ENCODE measurements at regions not wholly inside any gene's neighbourhood (a gene's known extent, or its start where the extent isn't known, plus 50 kb on each side); places are given as distances from the start of the nearest gene placed in this dataset.
A peak's percentile ranks its signal among the peaks of the same experiment; 100 is the strongest.
"Not testable (repeated sequence)": the region's sequence is repeated elsewhere in the genome, so short reads cannot be mapped to it uniquely, and the experiment has no call there.

DNA sequence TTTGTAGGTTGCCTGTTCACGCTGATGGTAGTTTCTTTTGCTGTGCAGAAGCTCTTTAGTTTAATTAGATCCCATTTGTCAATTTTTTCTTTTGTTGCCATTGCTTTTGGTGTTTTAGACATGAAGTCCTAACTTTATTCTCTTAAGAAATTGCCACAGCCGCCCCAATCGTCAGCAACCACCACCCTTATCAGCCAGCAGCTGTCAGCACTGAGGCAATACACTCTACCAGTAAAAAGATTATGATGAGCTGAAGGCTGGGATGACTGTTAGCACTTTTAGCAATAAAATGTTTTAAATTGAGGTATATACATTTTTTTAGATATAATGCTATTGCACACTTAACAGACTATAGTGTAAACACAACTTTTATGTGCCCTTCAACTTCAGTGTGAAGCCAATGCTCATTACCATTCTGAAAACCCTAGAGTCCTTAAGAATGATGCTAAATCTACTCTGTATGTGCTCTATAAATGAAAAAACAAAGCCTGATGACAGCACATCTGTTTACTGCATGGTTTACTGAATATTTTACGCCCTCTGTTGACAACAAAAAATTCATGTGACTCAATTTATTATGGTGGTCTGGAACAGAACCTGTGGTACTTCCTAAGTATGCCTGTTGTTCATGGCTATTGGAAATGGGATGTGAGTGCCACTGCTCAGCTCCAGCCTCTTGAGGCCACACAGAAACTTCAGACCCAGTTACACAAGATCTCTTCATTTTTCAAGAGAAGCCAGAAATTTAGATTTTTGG is 197.4 kb downstream of the DUSP6 start:
- TF ChIP-seq, protein P1, sequence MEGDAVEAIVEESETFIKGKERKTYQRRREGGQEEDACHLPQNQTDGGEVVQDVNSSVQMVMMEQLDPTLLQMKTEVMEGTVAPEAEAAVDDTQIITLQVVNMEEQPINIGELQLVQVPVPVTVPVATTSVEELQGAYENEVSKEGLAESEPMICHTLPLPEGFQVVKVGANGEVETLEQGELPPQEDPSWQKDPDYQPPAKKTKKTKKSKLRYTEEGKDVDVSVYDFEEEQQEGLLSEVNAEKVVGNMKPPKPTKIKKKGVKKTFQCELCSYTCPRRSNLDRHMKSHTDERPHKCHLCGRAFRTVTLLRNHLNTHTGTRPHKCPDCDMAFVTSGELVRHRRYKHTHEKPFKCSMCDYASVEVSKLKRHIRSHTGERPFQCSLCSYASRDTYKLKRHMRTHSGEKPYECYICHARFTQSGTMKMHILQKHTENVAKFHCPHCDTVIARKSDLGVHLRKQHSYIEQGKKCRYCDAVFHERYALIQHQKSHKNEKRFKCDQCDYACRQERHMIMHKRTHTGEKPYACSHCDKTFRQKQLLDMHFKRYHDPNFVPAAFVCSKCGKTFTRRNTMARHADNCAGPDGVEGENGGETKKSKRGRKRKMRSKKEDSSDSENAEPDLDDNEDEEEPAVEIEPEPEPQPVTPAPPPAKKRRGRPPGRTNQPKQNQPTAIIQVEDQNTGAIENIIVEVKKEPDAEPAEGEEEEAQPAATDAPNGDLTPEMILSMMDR (IDR thresholded peaks at IDR 0.05; ENCODE audit: insufficient read depth, low read length, severe bottlenecking) = no peak
- no peaks in the 10 kb centered on the region for H3K27me3 ChIP-seq (ENCODE audit: control insufficient read depth, insufficient read depth, low read length)
- no peak for DNase-seq (ENCODE audit: low read depth)
- FAIRE-seq = no peak
- H3K4me3 ChIP-seq (ENCODE audit: low read depth, low read length) = no peak overlapping the region
- no peaks in the 10 kb centered on the region for H3K36me3 ChIP-seq (ENCODE audit: control insufficient read depth, insufficient read depth, low read length)

DNA sequence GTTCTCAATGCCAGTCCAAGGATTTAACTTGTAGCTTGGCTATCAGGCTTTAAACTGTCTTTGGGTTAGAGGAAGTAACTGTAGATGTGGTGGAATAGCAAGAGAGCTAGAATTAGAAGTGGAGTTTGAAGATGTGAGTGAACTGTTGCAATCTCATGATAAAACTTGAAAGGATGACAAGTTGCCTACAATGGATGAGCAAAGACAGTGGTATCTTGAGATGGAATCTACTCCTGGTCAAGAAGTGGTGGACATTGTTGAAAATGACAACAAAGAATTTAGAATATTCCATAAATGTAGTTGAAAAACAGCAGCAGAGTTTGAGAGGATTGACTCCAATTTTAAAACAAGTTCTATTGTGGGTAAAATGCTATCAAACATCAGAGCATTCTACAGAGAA is 199.0 kb downstream of the DUSP6 start:
- TF ChIP-seq, protein P1 (IDR thresholded peaks at IDR 0.05; ENCODE audit: insufficient read depth, low read length, severe bottlenecking) = no peak
- Histone ChIP-seq H3K27me3 (ENCODE audit: control insufficient read depth, insufficient read depth, low read length) (no peaks in the 10 kb centered on the region), H3K36me3 (ENCODE audit: control insufficient read depth, insufficient read depth, low read length) (no peaks in the 10 kb centered on the region), H3K4me3 (ENCODE audit: low read depth, low read length) (no peak overlapping the region)
- no peak for FAIRE-seq
- no peak for DNase-seq (ENCODE audit: low read depth)

DNA sequence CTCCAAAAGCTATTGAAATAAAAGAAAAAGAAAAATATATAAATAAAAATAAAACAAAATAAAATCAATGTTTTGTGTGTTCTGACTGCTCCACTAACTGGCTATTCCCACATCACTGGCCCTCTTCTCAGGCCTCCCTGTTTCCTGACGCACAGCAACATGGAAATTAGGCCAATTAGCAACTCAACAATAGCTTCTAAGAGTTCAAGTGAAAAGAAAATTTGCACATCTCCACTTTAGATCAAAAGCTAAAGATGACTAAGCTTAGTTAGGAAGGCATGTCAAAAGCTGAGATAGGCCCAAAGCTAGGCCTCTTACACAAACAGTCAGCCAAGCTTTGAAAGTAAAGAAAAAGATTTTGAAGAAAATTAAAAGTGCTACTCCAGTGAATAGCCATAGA is 200.8 kb downstream of the DUSP6 start:
- TF ChIP-seq, protein P1 (IDR thresholded peaks at IDR 0.05; ENCODE audit: insufficient read depth, low read length, severe bottlenecking) = no peak
- no peak for FAIRE-seq
- no peak for DNase-seq (ENCODE audit: low read depth)
- Histone ChIP-seq H3K4me3 (ENCODE audit: low read depth, low read length) (no peak overlapping the region), H3K27me3 (ENCODE audit: control insufficient read depth, insufficient read depth, low read length) (no peaks in the 10 kb centered on the region), H3K36me3 (ENCODE audit: control insufficient read depth, insufficient read depth, low read length) (no peaks in the 10 kb centered on the region)

DNA sequence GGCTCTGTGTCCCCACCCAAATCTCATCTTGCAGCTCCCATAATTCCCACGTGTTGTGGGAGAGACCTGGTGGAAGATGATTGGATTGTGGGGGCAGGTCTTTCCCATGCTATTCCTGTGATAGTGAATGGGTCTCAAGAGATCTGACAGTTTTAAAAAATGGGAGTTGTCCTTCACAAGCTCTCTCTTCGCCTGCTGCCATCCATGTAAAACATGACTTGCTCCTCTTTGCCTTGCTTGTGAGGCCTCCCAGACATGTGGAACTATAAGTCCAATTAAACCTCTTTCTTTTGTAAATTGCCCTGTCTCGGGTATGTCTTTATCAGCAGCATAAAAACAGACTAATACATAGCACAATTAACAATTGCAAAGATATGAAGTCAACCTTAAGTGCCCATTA is 201.5 kb downstream of the DUSP6 start:
- H3K4me3 ChIP-seq (ENCODE audit: low read depth, low read length); H3K27me3 ChIP-seq (ENCODE audit: control insufficient read depth, insufficient read depth, low read length); H3K36me3 ChIP-seq (ENCODE audit: control insufficient read depth, insufficient read depth, low read length); DNase-seq (ENCODE audit: low read depth); FAIRE-seq: not testable (repeated sequence)

DNA sequence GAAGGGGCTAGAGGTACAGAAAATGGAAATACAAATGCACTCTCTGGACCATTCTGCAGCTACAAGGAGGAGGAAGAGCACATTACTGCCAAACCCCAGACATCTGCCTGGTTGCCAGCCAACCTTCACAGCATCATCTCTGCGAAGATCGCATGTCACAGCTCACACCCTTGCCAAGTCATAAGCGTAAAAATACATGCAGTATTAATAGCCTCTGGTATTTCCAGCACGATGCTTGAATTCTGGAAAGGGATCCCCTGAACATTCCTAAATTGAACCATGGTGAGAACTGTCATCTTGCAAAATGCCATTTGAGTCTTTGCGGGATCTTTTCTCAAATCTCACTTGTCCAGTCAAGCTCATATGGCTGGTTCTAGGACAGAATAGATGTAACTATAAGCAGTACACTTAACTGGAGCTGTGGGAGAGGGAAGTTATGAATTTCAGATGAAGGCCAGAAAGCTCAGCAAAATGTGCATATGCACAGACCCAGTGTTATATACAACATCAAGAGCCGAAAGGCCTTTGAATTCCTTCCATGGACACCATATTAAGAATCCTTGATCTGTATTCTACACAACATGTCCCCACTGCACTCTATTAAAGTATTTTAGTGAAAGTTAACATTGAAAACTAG is 211.6 kb downstream of the DUSP6 start:
- H3K36me3 ChIP-seq (ENCODE audit: control insufficient read depth, insufficient read depth, low read length) = no peaks in the 10 kb centered on the region
- H3K4me3 ChIP-seq (ENCODE audit: low read depth, low read length) = no peak overlapping the region
- peak; percentile 13 for FAIRE-seq
- H3K27me3 ChIP-seq (ENCODE audit: control insufficient read depth, insufficient read depth, low read length) = no peaks in the 10 kb centered on the region
- TF ChIP-seq, protein P1 (IDR thresholded peaks at IDR 0.05; ENCODE audit: insufficient read depth, low read length, severe bottlenecking) = no peak
- DNase-seq (ENCODE audit: low read depth) = no peak

DNA sequence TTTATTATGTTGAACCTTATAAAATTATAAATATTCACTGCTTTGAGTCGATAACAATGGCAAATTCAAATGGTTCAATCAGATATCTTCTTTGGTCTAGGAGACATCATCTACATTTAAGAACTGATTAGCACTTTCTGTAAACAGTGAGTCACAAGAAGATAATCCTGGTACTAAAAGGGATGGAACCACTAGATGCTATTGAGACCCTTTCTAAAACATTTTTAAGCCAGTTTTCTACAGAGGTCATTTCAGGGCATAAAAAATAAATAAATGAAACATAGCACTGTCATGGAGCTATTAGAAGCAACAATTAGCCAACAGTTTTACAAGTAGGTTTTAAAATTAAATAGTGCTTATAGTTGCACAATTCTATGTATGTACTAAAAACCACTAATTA is 212.2 kb downstream of the DUSP6 start:
- Histone ChIP-seq H3K4me3 (ENCODE audit: low read depth, low read length) (no peak overlapping the region), H3K36me3 (ENCODE audit: control insufficient read depth, insufficient read depth, low read length) (no peaks in the 10 kb centered on the region), H3K27me3 (ENCODE audit: control insufficient read depth, insufficient read depth, low read length) (no peaks in the 10 kb centered on the region)
- no peak for DNase-seq (ENCODE audit: low read depth)
- FAIRE-seq = no peak
- TF ChIP-seq, protein P1 (IDR thresholded peaks at IDR 0.05; ENCODE audit: insufficient read depth, low read length, severe bottlenecking) = no peak
